K562 (cell line): ENCODE measurements at regions not wholly inside any gene's neighbourhood (a gene's known extent, or its start where the extent isn't known, plus 50 kb on each side); places are given as distances from the start of the nearest gene placed in this dataset.

Source experiments
- FOSL1 ChIP-seq: fragments of 200-800 bp; sonication (Bioruptor generic); conservative IDR thresholded peaks from 2 replicates; pipeline ENCODE4 v1.6.1; 2016; ENCODE audit warnings: missing genetic modification characterization, missing compliant biosample characterization
- GATAD2A ChIP-seq: fragments of 450-650 bp; IDR thresholded peaks from 2 replicates; pipeline ENCODE4 v1.6.1; 2017
- HCFC1 ChIP-seq: IDR thresholded peaks from 2 replicates; pipeline ENCODE4 v1.6.1; 2012; ENCODE audit warnings: low read depth, low read length, improper control_type of control experiment
- HNRNPH1 ChIP-seq: fragments of 200-400 bp; formaldehyde crosslinking; optimal IDR thresholded peaks from 2 replicates; pipeline ENCODE3; 2017; ENCODE audit warnings: low read depth, mild to moderate bottlenecking, low read length, moderate library complexity
- SUPT5H ChIP-seq: fragments of 450-650 bp; IDR thresholded peaks from 2 replicates; pipeline ENCODE4 v1.6.1; 2016
- TF ChIP-seq, protein P1 (sequence below): sonication (generic); formaldehyde crosslinking; IDR thresholded peaks from 2 replicates; pipeline ENCODE4 v1.8.1; 2023; ENCODE audit warnings: mild to moderate bottlenecking, missing genetic modification reagents
- TF ChIP-seq, protein P2 (sequence below): sonication (generic); formaldehyde crosslinking; IDR thresholded peaks from 2 replicates; pipeline ENCODE4 v1.9.0; 2022; ENCODE audit warnings: mild to moderate bottlenecking, missing genetic modification reagents
- TF ChIP-seq, protein P3 (sequence below): sonication (generic); formaldehyde crosslinking; IDR thresholded peaks from 2 replicates; pipeline ENCODE4 v1.8.0; 2023; ENCODE audit warnings: mild to moderate bottlenecking, missing genetic modification reagents
- TF ChIP-seq, protein P4 (sequence below): sonication (generic); formaldehyde crosslinking; IDR thresholded peaks from 2 replicates; pipeline ENCODE4 v1.8.0; 2022; ENCODE audit warnings: mild to moderate bottlenecking, missing genetic modification reagents, borderline replicate concordance
- TF ChIP-seq, protein P5 (sequence below), 3 experiments: IDR thresholded peaks in 2 of 3; conservative IDR thresholded peaks in 1 of 3; 2 replicates each; pipeline ENCODE4 v1.5.1; 2011 to 2012; ENCODE audit warnings: low read length in 3 of 3, mild to moderate bottlenecking in 3 of 3, control low read depth in 2 of 3, improper control_type of control experiment in 1 of 3, inconsistent platforms in 1 of 3, low read depth in 1 of 3, mixed read lengths in 1 of 3, moderate library complexity in 1 of 3; ENCODE audit not compliant: insufficient read depth in 2 of 3
- TF ChIP-seq, protein P6 (sequence below): sonication (generic); formaldehyde crosslinking; IDR thresholded peaks from 2 replicates; pipeline ENCODE4 v1.8.1; 2023; ENCODE audit warnings: mild to moderate bottlenecking, missing genetic modification reagents

DNA sequence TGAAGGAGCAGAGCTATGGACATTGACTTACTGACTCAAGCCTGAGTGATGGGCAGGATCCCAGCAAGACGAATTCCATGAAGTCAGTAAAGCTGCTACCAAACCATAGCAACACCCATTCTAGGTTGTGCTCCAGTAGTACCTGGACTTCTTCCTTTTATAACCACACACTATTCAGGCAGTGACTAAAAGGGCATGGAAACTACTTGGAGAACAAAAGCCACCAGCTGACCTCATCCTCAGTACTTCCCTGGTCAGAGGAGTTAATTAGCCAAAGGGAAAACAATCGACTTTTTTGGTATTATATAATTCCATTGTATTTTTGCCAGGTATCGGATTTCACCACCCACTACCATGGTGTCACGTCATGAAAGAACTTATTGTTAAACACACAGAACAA, 237.1 kb downstream of the TTC32 start:
- TF ChIP-seq, protein P1, sequence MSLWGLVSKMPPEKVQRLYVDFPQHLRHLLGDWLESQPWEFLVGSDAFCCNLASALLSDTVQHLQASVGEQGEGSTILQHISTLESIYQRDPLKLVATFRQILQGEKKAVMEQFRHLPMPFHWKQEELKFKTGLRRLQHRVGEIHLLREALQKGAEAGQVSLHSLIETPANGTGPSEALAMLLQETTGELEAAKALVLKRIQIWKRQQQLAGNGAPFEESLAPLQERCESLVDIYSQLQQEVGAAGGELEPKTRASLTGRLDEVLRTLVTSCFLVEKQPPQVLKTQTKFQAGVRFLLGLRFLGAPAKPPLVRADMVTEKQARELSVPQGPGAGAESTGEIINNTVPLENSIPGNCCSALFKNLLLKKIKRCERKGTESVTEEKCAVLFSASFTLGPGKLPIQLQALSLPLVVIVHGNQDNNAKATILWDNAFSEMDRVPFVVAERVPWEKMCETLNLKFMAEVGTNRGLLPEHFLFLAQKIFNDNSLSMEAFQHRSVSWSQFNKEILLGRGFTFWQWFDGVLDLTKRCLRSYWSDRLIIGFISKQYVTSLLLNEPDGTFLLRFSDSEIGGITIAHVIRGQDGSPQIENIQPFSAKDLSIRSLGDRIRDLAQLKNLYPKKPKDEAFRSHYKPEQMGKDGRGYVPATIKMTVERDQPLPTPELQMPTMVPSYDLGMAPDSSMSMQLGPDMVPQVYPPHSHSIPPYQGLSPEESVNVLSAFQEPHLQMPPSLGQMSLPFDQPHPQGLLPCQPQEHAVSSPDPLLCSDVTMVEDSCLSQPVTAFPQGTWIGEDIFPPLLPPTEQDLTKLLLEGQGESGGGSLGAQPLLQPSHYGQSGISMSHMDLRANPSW (CRISPR knock-in tag) = no peak
- TF ChIP-seq HNRNPH1 (no peak), HCFC1 (no peak), GATAD2A (no peak), FOSL1 (tag) (no peak), SUPT5H (no peak)
- TF ChIP-seq, protein P2, sequence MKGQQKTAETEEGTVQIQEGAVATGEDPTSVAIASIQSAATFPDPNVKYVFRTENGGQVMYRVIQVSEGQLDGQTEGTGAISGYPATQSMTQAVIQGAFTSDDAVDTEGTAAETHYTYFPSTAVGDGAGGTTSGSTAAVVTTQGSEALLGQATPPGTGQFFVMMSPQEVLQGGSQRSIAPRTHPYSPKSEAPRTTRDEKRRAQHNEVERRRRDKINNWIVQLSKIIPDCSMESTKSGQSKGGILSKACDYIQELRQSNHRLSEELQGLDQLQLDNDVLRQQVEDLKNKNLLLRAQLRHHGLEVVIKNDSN (CRISPR knock-in tag) = no peak
- TF ChIP-seq, protein P3, sequence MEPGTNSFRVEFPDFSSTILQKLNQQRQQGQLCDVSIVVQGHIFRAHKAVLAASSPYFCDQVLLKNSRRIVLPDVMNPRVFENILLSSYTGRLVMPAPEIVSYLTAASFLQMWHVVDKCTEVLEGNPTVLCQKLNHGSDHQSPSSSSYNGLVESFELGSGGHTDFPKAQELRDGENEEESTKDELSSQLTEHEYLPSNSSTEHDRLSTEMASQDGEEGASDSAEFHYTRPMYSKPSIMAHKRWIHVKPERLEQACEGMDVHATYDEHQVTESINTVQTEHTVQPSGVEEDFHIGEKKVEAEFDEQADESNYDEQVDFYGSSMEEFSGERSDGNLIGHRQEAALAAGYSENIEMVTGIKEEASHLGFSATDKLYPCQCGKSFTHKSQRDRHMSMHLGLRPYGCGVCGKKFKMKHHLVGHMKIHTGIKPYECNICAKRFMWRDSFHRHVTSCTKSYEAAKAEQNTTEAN (CRISPR knock-in tag) = no peak
- TF ChIP-seq, protein P4, sequence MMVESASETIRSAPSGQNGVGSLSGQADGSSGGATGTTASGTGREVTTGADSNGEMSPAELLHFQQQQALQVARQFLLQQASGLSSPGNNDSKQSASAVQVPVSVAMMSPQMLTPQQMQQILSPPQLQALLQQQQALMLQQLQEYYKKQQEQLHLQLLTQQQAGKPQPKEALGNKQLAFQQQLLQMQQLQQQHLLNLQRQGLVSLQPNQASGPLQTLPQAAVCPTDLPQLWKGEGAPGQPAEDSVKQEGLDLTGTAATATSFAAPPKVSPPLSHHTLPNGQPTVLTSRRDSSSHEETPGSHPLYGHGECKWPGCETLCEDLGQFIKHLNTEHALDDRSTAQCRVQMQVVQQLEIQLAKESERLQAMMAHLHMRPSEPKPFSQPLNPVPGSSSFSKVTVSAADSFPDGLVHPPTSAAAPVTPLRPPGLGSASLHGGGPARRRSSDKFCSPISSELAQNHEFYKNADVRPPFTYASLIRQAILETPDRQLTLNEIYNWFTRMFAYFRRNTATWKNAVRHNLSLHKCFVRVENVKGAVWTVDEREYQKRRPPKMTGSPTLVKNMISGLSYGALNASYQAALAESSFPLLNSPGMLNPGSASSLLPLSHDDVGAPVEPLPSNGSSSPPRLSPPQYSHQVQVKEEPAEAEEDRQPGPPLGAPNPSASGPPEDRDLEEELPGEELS (CRISPR knock-in tag) = no peak
- TF ChIP-seq, protein P5, sequence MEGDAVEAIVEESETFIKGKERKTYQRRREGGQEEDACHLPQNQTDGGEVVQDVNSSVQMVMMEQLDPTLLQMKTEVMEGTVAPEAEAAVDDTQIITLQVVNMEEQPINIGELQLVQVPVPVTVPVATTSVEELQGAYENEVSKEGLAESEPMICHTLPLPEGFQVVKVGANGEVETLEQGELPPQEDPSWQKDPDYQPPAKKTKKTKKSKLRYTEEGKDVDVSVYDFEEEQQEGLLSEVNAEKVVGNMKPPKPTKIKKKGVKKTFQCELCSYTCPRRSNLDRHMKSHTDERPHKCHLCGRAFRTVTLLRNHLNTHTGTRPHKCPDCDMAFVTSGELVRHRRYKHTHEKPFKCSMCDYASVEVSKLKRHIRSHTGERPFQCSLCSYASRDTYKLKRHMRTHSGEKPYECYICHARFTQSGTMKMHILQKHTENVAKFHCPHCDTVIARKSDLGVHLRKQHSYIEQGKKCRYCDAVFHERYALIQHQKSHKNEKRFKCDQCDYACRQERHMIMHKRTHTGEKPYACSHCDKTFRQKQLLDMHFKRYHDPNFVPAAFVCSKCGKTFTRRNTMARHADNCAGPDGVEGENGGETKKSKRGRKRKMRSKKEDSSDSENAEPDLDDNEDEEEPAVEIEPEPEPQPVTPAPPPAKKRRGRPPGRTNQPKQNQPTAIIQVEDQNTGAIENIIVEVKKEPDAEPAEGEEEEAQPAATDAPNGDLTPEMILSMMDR (IDR thresholded peaks at IDR 0.05 in 2 of 3, conservative IDR thresholded peaks at IDR 0.05 in 1 of 3; ENCODE audit: insufficient read depth in 2 of 3, low read depth in 1 of 3, low read length in 3 of 3) = no peak
- TF ChIP-seq, protein P6, sequence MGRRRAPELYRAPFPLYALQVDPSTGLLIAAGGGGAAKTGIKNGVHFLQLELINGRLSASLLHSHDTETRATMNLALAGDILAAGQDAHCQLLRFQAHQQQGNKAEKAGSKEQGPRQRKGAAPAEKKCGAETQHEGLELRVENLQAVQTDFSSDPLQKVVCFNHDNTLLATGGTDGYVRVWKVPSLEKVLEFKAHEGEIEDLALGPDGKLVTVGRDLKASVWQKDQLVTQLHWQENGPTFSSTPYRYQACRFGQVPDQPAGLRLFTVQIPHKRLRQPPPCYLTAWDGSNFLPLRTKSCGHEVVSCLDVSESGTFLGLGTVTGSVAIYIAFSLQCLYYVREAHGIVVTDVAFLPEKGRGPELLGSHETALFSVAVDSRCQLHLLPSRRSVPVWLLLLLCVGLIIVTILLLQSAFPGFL (CRISPR knock-in tag) = no peak
